ENCODE measurements at regions not wholly inside any gene's neighbourhood (a gene's known extent, or its start where the extent isn't known, plus 50 kb on each side); places are given as distances from the start of the nearest gene placed in this dataset.

DNA sequence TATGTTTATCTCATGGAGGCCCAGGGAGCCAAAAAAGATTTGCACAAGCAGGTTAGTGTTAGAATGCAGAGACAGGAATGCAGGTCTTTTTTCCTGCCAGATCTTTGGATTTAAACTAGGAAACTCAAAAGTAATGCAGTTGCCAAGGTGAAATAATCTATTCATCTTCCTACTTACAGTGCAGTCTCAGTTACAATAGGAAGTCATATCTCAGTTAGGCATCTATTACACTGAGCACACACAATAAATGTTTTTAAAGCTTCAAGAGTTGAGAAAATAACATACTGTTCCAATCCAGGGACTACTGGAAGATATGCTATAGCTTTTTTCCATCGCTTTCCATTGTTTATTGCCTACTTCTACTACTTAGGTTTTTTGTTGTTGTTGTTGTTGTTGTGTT lies 279.3 kb upstream of the E2F7 start:
- Histone ChIP-seq H3K9ac (ENCODE audit: extremely low read depth, low read length, poor library complexity, severe bottlenecking) (no peak overlapping the region), H3K9me3 (ENCODE audit: control insufficient read depth, low read length) (no peaks in the 10 kb centered on the region), H3K27me3 (ENCODE audit: control insufficient read depth, insufficient read depth, low read length, poor library complexity, severe bottlenecking) (no peaks in the 10 kb centered on the region), H3K36me3 (ENCODE audit: control insufficient read depth, insufficient read depth, low read length) (no peaks in the 10 kb centered on the region), H3K4me1 (ENCODE audit: control insufficient read depth, insufficient read depth, low read length) (no peaks in the 10 kb centered on the region), H3K27ac (ENCODE audit: low read depth, low read length) (no peak overlapping the region), H3K4me3 (ENCODE audit: low read length) (no peak overlapping the region)
- H3K4me1 Mint-ChIP-seq, result no peaks in the 10 kb centered on the region
- no peaks in the 10 kb centered on the region for H3K9me3 Mint-ChIP-seq
- TF ChIP-seq CTCF (conservative IDR thresholded peaks at IDR 0.05), result no peak
- WGBS, 2 experiments (ENCODE audit: insufficient coverage in 1 of 2, insufficient read length in 1 of 2), result no CpG with 5 or more reads among the region's 1 CpG
- H3K27me3 Mint-ChIP-seq (ENCODE audit: insufficient read depth), result no peaks in the 10 kb centered on the region
- no peaks in the 10 kb centered on the region for H3K36me3 Mint-ChIP-seq (ENCODE audit: low read depth)
- no peak overlapping the region for H3K4me3 Mint-ChIP-seq
- H3K27ac Mint-ChIP-seq, result no peak overlapping the region
- no peak for DNase-seq

- TF ChIP-seq CTCF (conservative IDR thresholded peaks at IDR 0.05), result no peak
- no peaks in the 10 kb centered on the region for H3K9me3 ChIP-seq (ENCODE audit: control insufficient read depth, low read length)
- no peaks in the 10 kb centered on the region for H3K4me1 Mint-ChIP-seq
- no peaks in the 10 kb centered on the region for H3K9me3 Mint-ChIP-seq
- no peaks in the 10 kb centered on the region for H3K27me3 ChIP-seq (ENCODE audit: control insufficient read depth, insufficient read depth, low read length, poor library complexity, severe bottlenecking)
- no peak overlapping the region for H3K4me3 ChIP-seq (ENCODE audit: low read length)
- WGBS, 2 experiments (ENCODE audit: insufficient coverage in 1 of 2, insufficient read length in 1 of 2), result 100% methylated on average over 1 of the region's 1 CpG; no CpG with 5 or more reads in 1 of the 2 experiments
- H3K4me3 Mint-ChIP-seq, result no peak overlapping the region
- H3K36me3 Mint-ChIP-seq (ENCODE audit: low read depth), result no peaks in the 10 kb centered on the region
- H3K9ac ChIP-seq (ENCODE audit: extremely low read depth, low read length, poor library complexity, severe bottlenecking), result no peak overlapping the region
- no peaks in the 10 kb centered on the region for H3K27me3 Mint-ChIP-seq (ENCODE audit: insufficient read depth)
- no peak overlapping the region for H3K27ac ChIP-seq (ENCODE audit: low read depth, low read length)
- H3K4me1 ChIP-seq (ENCODE audit: control insufficient read depth, insufficient read depth, low read length), result no peaks in the 10 kb centered on the region
- H3K36me3 ChIP-seq (ENCODE audit: control insufficient read depth, insufficient read depth, low read length), result no peaks in the 10 kb centered on the region
- H3K27ac Mint-ChIP-seq, result no peak overlapping the region
- DNase-seq, result no peak
These were observed 277.9 kb upstream of the E2F7 start for GRCh38 chr12:77343291-77343690.

- no peak for DNase-seq
- H3K36me3 ChIP-seq (ENCODE audit: control insufficient read depth, insufficient read depth, low read length), result no peaks in the 10 kb centered on the region
- Mint-ChIP-seq H3K9me3 (no peaks in the 10 kb centered on the region), H3K4me3 (no peak overlapping the region), H3K36me3 (ENCODE audit: low read depth) (no peaks in the 10 kb centered on the region), H3K27ac (no peak overlapping the region), H3K27me3 (ENCODE audit: insufficient read depth) (no peaks in the 10 kb centered on the region), H3K4me1 (no peaks in the 10 kb centered on the region)
- no peak for TF ChIP-seq CTCF (conservative IDR thresholded peaks at IDR 0.05)
- no peak overlapping the region for H3K9ac ChIP-seq (ENCODE audit: extremely low read depth, low read length, poor library complexity, severe bottlenecking)
- no peaks in the 10 kb centered on the region for H3K4me1 ChIP-seq (ENCODE audit: control insufficient read depth, insufficient read depth, low read length)
- H3K27ac ChIP-seq (ENCODE audit: low read depth, low read length), result peak overlapping the region; percentile 68
- no peaks in the 10 kb centered on the region for H3K9me3 ChIP-seq (ENCODE audit: control insufficient read depth, low read length)
- H3K27me3 ChIP-seq (ENCODE audit: control insufficient read depth, insufficient read depth, low read length, poor library complexity, severe bottlenecking), result no peaks in the 10 kb centered on the region
- no peak overlapping the region for H3K4me3 ChIP-seq (ENCODE audit: low read length)
- WGBS, 2 experiments (ENCODE audit: insufficient coverage in 1 of 2, insufficient read length in 1 of 2), result 90 to 100% methylated on average over 1 to 2 of the region's 2 CpGs
These were observed 276.9 kb upstream of the E2F7 start for GRCh38 chr12:77342253-77342652.
